HepG2 (cell line): ENCODE measurements at regions not wholly inside any gene's neighbourhood (a gene's known extent, or its start where the extent isn't known, plus 50 kb on each side); places are given as distances from the start of the nearest gene placed in this dataset.

Experiments used
- ASH2L ChIP-seq: fragments of 300-600, 200-600 bp; sonication (generic); IDR thresholded peaks from 2 replicates; pipeline ENCODE4 v1.7.0; 2017; ENCODE audit warnings: low read depth, mild to moderate bottlenecking, moderate library complexity, mixed read lengths, low read length; ENCODE audit not compliant: insufficient read length
- BORCS8-MEF2B ChIP-seq: sonication (generic); formaldehyde crosslinking; IDR thresholded peaks from 2 replicates; pipeline ENCODE4 v1.8.0; 2022; ENCODE audit warnings: mild to moderate bottlenecking, missing genetic modification reagents
- CEBPZ ChIP-seq: IDR thresholded peaks from 2 replicates; pipeline ENCODE4 v1.6.1; 2012; ENCODE audit warnings: low read length, improper control_type of control experiment
- ELF4 ChIP-seq: sonication (generic); formaldehyde crosslinking; IDR thresholded peaks from 2 replicates; pipeline ENCODE4 v1.5.0; 2020; ENCODE audit warnings: missing genetic modification reagents, mild to moderate bottlenecking, moderate library complexity, borderline replicate concordance
- HNRNPUL1 ChIP-seq: fragments of 200-400 bp; formaldehyde crosslinking; IDR thresholded peaks from 2 replicates; pipeline ENCODE4 v1.6.1; 2017; ENCODE audit warnings: low read depth, mild to moderate bottlenecking, low read length, moderate library complexity
- RAD51 ChIP-seq: fragments of 450-650 bp; IDR thresholded peaks from 2 replicates; pipeline ENCODE4 v1.6.1; 2016; ENCODE audit warnings: borderline replicate concordance
- ZBTB38 ChIP-seq: sonication (generic); formaldehyde crosslinking; IDR thresholded peaks from 2 replicates; pipeline ENCODE4 v1.5.1; 2020; ENCODE audit warnings: mild to moderate bottlenecking, missing genetic modification reagents
- ZNF101 ChIP-seq: sonication (generic); formaldehyde crosslinking; IDR thresholded peaks from 2 replicates; pipeline ENCODE4 v1.4.0; 2020; ENCODE audit warnings: mild to moderate bottlenecking, low read depth, missing genetic modification reagents, borderline replicate concordance
- ZNF530 ChIP-seq: sonication (generic); formaldehyde crosslinking; IDR thresholded peaks from 2 replicates; pipeline ENCODE4 v1.5.0; 2020; ENCODE audit warnings: low read depth, mild to moderate bottlenecking, missing genetic modification reagents
- ZNF839 ChIP-seq: sonication (generic); formaldehyde crosslinking; IDR thresholded peaks from 2 replicates; pipeline ENCODE4 v1.4.0; 2020; ENCODE audit warnings: missing genetic modification reagents, mild to moderate bottlenecking, borderline replicate concordance

DNA sequence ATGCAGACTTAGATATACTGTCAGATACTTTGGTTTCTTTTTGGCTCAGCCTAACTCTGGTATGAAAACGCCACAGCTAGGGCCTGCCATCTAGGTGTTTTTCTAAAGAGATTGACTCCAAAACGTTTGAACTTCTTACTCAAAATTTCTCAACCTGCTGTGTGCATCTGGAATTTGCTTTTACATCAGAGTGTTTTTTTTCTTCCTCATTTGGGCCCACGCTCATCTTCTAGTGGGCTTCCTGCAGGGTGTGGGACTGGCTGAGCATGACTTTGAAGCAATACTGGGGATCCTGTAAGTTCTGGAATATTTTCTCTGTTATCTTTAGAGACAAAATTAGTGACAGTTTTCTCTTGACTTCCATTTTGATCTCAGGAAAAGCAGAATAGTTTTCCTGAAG lies 117.8 kb downstream of the NR1D2 start (continued):
- no peak for TF ChIP-seq ELF4 (CRISPR knock-in tag)
- TF ChIP-seq ZNF101 (CRISPR knock-in tag): no peak
- TF ChIP-seq HNRNPUL1: no peak
- no peak for TF ChIP-seq ZBTB38
- no peak for TF ChIP-seq ASH2L
- TF ChIP-seq ZNF530 (CRISPR knock-in tag): no peak
- no peak for TF ChIP-seq RAD51
- no peak for TF ChIP-seq BORCS8-MEF2B
- TF ChIP-seq CEBPZ: no peak
- TF ChIP-seq ZNF839 (CRISPR knock-in tag): no peak
